ENCODE measurements at regions not wholly inside any gene's neighbourhood (a gene's known extent, or its start where the extent isn't known, plus 50 kb on each side); places are given as distances from the start of the nearest gene placed in this dataset.

DNA sequence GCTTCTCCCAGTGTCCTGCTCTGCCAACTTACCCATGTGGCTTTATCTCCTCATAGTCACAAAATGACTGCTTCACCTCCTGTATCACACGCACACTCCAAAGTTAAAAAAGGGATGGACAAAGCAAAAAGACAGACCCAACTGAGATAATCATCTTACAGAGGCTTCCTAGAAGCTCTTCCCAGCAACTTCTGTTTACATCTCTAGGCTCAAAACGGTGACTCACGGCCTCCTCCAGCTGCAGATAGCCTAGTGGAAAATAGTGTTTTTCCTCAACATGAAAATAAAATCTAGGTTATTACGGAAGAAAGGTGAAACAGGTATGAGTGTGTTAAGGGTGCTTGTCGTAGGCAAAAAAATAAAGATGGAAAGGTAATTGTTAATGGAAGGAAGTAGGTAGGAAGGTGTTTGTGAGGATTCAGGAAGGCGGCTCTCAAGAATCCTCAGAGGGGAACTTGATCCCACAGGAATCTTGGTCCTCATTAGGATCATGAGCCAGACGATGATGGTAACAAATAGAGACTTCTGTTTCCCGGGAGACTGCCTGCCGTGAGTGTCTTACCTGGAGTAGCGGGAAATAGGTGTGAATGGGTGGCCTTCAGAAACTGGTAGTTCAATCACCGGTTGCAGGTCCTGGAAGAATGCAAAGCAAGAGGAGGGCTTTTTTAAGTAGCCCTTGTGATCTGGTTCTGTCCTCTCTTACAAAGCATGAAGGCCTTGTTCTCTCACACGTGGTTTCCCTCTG, 487.5 kb upstream of the TMEM132C start:
- intact Hi-C loops (cut with DNase I; ENCODE audit: low total_unique reads) (no loop called here), in situ Hi-C loops (cut with MboI; ENCODE audit: low sequenced_read_pairs in 4 of 4) (no loop called here)
- ATAC-seq: no peak

DNA sequence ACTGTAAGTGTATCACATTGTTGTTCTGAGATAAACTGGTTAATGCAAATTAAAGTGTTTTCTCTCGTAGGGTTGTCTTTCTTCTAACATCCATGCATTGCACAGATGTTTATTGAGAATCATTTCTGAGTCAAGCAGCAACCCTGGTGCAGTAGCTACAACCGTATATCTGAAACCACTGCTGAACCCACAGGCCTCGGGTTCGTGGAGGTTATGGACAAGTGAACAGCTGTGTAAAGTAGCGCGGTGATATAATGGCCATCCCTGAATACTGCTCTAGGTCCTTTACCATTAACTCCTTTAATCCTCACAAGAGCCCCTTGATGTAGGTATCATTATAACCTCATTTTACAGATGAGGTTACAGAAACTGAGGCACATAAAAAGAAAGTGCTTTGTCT, 486.1 kb upstream of the TMEM132C start:
- Histone ChIP-seq H3K4me1 (no peaks in the 10 kb centered on the region), H3K27ac (no peak overlapping the region), H3K4me3 (no peak overlapping the region), H3K36me3 (no peaks in the 10 kb centered on the region), H3K9me3 (no peaks in the 10 kb centered on the region), H3K27me3 (no peaks in the 10 kb centered on the region)
- no peak for TF ChIP-seq POLR2A (IDR thresholded peaks at IDR 0.05)
- TF ChIP-seq, protein P1, sequence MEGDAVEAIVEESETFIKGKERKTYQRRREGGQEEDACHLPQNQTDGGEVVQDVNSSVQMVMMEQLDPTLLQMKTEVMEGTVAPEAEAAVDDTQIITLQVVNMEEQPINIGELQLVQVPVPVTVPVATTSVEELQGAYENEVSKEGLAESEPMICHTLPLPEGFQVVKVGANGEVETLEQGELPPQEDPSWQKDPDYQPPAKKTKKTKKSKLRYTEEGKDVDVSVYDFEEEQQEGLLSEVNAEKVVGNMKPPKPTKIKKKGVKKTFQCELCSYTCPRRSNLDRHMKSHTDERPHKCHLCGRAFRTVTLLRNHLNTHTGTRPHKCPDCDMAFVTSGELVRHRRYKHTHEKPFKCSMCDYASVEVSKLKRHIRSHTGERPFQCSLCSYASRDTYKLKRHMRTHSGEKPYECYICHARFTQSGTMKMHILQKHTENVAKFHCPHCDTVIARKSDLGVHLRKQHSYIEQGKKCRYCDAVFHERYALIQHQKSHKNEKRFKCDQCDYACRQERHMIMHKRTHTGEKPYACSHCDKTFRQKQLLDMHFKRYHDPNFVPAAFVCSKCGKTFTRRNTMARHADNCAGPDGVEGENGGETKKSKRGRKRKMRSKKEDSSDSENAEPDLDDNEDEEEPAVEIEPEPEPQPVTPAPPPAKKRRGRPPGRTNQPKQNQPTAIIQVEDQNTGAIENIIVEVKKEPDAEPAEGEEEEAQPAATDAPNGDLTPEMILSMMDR (IDR thresholded peaks at IDR 0.05 in 4 of 5, conservative IDR thresholded peaks at IDR 0.05 in 1 of 5): no peak
- in situ Hi-C loops (cut with MboI; ENCODE audit: low sequenced_read_pairs in 4 of 4) (no loop called here), intact Hi-C loops (cut with DNase I; ENCODE audit: low total_unique reads) (no loop called here)
- DNase-seq (no peak), ATAC-seq (no peak)

More for the DNA sequence above, 487.5 kb upstream of the TMEM132C start:
- TF ChIP-seq POLR2A (IDR thresholded peaks at IDR 0.05): no peak
- TF ChIP-seq, protein P1 (IDR thresholded peaks at IDR 0.05 in 4 of 5, conservative IDR thresholded peaks at IDR 0.05 in 1 of 5): no peak
- no peaks in the 10 kb centered on the region for H3K36me3 ChIP-seq
- no peaks in the 10 kb centered on the region for H3K9me3 ChIP-seq
- no peaks in the 10 kb centered on the region for H3K27me3 ChIP-seq
- no peaks in the 10 kb centered on the region for H3K4me1 ChIP-seq
- DNase-seq: no peak
- H3K27ac ChIP-seq: no peak overlapping the region
- H3K4me3 ChIP-seq: no peak overlapping the region

DNA sequence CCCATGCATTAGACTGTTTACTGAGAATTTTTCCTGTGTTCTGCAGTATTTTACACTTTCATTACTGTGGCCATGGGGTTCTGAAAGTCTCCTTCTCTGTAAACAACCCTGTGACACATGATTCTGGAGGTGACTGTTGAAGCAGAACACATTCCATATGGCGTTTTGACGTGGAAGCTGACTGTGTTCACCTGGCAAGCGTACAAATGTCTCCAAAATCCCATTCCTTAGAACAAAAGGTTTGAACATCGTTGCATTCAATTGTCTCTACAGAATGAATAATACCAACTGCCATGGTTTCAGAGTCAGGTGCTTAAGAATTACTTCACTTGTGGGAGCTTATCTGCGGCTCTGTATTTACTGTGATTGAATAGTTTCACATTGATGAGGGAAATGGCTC, 485.6 kb upstream of the TMEM132C start:
- DNase-seq (no peak), ATAC-seq (no peak)
- Histone ChIP-seq H3K27me3 (no peaks in the 10 kb centered on the region), H3K27ac (no peak overlapping the region), H3K4me1 (no peaks in the 10 kb centered on the region), H3K4me3 (no peak overlapping the region), H3K9me3 (no peaks in the 10 kb centered on the region), H3K36me3 (no peaks in the 10 kb centered on the region)
- TF ChIP-seq POLR2A (IDR thresholded peaks at IDR 0.05): no peak
- TF ChIP-seq, protein P1 (IDR thresholded peaks at IDR 0.05 in 4 of 5, conservative IDR thresholded peaks at IDR 0.05 in 1 of 5): no peak
- in situ Hi-C loops (cut with MboI; ENCODE audit: low sequenced_read_pairs in 4 of 4) (no loop called here), intact Hi-C loops (cut with DNase I; ENCODE audit: low total_unique reads) (no loop called here)

DNA sequence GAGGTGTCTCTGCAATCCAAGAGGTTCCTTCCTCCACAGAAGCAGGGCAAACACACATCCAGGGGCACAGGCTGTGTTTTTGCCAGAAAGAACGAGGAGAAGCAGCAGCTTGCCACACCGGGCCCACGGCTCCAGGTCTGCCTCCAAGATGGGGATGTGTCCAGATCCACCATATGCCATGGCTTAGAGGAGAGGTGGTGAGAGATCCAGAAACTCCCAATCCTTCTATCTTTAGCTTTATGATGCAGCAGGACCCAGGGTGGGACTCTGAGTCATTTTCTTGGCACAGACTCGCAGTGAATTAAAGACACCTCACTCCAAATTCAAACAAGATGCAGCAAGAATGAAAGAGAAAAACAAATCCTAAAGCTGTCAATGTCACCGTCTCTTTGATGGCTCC, 481.4 kb upstream of the TMEM132C start:
- Histone ChIP-seq H3K36me3 (no peaks in the 10 kb centered on the region), H3K4me3 (no peak overlapping the region), H3K27ac (no peak overlapping the region), H3K27me3 (no peaks in the 10 kb centered on the region), H3K9me3 (no peaks in the 10 kb centered on the region), H3K4me1 (no peaks in the 10 kb centered on the region)
- intact Hi-C loops (cut with DNase I; ENCODE audit: low total_unique reads): no loop called here
- TF ChIP-seq, protein P1 (IDR thresholded peaks at IDR 0.05 in 4 of 5, conservative IDR thresholded peaks at IDR 0.05 in 1 of 5): no peak
- no peak for TF ChIP-seq POLR2A (IDR thresholded peaks at IDR 0.05)
- ATAC-seq (no peak), DNase-seq (no peak)
- in situ Hi-C loops (cut with MboI; ENCODE audit: low sequenced_read_pairs in 4 of 4): no loop called here

All from gastrocnemius medialis (tissue), 4 donors.